Esophagus mucosa (tissue), 1 donor: ENCODE measurements at regions not wholly inside any gene's neighbourhood (a gene's known extent, or its start where the extent isn't known, plus 50 kb on each side); places are given as distances from the start of the nearest gene placed in this dataset.
A peak's percentile ranks its signal among the peaks of the same experiment; 100 is the strongest.

Source experiments
- ATAC-seq: fragments of 200-7000 bp; cut with Tn5 transposase; one replicate; pipeline ENCODE4 v1.9.1; 2020
- donor health status: DM: yes; HTN: yes; CAD: no.

DNA sequence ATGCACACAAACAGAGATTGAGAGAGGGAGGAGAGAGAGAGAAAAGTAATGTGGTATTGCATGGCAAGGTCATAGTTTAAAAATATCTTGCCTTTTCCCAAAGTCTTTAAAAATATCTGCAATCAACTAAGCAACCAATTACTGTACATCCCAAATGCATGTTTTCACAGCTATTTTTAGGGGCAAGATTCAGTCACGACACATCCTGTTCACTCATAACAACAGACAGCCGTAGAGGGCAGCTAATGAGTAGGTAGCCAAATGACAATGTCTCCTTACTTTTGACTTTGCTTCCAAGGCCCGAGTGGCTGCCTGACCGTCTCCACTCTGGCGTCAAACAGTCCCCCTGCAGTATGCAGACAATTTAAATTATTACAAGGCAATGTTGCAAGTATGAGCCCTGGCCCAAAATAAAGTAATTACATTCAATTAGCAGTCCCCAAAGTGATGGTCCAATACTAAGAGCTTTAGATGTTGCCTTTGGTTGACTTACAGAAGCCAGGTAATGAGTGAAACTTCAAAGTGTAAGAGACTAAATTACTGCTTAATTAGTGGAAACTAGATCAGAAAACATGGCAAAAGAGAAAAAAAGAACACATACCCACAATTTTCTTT lies 162.9 kb downstream of the MBL2 start:
- ATAC-seq = no peak

DNA sequence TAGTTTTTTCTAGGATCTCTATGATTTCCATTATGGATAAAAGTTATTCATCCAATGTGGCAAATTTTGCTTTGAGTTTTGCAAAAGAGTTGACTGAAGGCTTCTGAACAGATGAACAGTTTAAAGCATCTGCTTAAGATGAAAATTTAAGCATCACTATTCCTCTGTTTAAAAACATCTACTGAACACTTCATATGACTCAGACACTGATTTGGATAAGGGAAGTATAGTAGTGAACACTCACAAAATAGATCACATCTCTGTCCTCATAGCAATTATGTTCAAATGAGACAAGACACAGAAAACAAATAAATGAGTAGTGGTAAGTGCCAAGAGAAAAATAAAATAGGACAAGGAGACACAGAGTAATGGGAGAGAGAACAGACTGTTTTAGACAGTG lies 157.3 kb downstream of the MBL2 start:
- no peak for ATAC-seq

DNA sequence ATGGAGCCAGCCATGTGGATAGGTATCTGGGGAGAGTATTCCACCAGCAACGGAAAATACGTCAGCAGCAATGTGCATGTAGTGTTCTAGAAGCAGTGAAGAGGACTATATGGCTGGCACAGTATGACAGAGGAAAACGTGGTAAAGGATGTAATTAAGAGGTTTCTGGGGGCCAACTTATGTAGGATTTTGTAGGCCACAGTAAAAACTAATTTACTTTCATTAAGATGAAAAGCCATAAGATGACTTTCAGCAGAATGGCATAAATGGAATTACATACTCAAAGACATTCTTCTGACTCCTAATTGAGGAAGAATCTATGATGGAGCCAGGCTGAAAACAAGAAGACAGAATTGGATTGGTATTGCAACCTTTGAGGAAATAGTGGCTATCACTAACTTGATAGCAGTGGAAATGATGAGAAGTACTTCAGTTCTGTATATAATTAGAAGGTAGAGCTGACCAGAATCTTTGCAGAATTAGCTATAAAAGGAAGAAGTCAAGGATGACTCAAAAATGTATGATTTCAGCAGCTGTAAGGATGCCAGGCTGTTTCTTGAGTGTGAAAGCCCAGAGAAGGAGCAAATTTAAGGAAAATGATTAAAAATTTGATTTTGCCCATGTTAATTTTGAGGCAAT lies 156.7 kb downstream of the MBL2 start:
- no peak for ATAC-seq

DNA sequence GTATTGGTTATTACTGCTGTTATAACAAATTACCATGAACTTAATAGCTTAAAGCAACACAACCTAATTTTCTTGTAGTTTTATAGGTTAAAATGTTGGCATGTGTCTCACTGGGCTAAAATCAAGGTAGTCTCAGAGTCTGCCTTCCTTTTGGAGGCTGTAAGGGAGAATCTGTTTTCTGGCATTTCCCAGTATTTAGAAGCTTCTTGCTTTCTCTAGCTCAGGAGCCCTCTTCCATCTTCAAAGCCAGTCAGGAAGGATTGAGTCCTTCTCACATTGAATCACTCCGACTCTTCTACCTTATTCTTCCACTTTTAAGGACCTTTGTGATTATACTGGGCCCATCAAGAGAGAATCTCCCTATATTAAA lies 156.2 kb downstream of the MBL2 start:
- ATAC-seq = no peak

DNA sequence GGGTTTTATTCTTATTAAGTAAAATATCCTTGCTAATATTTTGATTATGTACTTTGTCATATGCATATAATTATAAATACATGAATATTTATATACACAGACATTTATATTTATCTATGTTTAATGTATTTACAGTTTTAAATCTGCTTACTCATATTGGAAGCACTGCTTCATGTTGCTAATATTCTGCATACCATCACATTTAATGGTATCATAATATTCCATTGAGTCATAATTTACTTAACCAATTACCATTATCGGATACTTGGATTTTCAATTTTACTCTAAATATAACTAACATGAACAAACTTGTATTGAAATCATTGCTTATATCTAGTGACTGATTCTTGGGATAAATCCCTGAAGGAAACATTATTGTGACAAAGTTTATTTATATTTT lies 155.2 kb downstream of the MBL2 start:
- no peak for ATAC-seq

DNA sequence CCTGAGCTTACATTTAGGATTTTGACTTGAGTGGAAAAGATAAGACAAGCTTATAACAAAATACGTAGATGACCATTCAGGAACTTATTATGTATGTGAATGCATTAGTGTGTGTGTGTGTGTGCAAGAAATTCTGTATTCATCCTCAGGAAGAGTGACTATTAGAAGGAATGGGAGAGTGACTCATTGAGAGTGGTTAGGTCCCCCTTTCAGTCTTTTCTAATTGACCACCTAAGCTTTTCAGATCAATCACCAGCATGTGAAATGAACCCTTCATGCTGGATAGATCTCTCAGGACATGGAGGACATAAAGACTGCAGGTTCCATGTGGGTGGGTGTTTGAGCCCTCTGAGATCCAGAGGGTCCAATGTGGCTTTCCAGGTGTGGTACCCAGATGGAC lies 153.5 kb downstream of the MBL2 start:
- no peak for ATAC-seq

DNA sequence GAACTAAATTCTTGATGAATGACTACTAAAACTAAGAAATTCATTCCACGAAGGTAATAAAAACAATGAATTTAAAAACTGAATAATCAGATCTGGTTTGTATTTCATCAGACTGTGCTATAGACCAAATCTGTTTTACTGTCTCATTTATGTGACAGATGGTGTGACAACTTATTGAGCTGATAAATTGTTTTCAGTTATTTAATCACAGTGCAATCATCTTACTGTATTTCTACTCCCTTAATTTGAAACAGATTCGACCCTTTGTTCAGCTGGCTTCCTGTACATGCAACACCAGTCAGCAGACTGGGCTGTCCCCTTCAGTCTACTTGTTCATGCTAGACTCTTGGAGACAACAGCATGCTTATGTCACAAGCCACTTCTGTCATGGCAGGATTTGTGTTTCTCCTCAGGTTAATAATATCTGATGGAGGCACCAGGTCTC lies 150.9 kb downstream of the MBL2 start:
- ATAC-seq = no peak

DNA sequence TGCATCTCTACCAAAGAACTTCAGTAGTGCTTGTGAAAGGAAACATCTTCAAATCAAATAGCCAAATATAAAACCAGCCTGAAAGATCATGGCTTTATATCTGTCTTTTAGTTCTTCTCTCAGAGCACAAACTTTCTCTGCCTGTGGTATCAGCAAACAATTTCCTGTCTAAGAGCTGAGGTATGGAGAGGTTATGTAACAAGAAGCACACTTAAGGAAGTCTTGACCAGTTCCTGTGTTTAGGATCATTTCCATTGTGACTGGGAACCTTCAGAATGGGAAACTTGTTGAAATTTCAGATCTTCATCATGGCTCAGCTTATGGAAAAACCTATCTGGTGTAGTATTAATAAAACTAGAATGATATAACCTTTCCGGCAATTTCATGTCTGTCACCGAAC lies 148.8 kb downstream of the MBL2 start:
- ATAC-seq = no peak

DNA sequence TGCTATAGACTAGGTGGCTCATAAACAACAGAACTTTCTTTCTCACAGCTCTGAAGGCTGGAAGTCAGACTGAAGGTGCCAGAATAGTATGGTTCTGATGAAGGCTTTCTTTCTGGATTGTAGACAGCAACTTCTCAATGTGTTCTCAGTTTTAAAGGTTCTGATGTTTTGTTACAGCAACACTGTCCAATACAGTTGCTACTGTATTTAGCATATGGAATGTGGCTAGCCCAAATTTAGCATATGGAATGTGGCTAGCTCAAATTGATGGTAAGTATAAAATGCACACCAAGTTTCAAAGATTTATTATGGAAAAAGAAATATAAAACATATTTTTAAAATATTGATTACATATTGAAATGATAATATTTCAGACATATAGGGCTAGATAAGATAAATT lies 145.3 kb downstream of the MBL2 start:
- ATAC-seq = no peak

DNA sequence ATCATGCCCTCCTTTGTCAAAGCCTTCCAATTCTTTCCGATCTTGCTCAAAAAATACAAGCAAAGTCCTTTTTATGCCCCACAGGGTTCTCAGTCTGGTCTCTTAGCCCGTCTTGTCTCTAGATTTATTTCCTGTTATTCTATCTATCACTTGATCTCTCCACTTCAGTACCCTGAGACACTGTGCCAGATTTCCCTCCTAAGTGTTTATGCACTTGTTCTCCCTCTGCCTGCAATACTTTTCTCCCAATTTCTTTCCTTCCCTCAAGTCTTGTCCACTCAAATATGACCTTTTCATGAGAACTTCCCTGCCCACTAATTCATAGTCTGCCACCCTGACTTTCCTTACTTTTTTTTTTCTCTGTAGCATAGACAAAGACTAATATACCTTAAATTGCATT lies 141.4 kb downstream of the MBL2 start:
- ATAC-seq = no peak

DNA sequence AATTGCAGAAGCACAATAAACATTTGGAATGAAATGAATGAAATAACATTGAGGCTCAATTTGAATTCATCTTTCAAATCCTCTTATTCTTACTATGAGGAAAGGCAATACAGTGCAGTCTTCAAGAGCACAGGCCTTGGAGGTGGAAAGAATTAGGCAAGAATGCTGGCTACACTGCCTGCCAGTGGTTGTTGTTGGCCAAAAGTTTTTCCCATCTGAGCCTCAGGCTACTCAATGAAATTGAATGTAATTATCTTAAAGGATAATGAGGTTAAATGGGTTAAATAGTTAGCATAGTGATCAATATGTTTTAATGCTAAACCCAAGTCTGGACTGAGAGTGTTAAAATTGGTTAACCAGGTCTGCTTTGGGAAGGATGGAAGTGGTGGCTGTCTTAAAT lies 140.9 kb downstream of the MBL2 start:
- no peak for ATAC-seq

DNA sequence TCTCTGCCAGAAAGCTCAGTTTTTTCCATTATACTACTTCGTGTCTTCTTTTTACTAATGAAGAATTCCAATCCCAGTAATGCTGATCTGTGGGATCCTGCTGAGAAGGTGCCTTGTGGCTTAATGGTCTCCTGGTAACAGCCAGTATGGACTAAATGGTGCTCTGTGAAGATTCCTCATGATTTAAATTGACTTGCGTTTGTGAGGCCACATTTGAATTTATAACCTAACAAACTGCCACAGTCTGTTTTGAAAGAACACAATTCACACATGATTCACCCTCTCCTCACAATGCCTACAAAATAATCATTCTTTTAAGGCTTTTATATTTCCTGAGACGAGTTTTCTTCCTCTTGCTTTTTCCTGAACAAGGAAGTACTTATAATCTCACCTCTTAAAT lies 140.0 kb downstream of the MBL2 start:
- no peak for ATAC-seq

DNA sequence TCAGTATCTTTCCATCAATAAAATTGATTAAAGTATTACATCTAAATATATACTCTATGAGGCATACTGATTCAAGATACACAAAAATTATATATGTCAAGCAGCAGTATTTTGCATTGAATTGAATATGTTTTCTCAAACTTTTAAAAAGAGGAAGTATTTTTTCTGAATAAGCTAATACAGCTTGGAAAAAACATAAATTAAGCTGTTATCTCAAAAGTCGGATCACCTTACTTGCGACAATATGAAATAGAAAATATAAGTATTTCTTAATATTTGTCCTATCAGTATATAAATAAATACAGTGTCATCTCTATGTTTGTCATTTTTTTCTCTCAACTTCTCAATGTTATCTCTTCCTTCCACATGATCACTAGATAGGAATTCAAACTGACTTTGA lies 139.3 kb downstream of the MBL2 start:
- no peak for ATAC-seq

DNA sequence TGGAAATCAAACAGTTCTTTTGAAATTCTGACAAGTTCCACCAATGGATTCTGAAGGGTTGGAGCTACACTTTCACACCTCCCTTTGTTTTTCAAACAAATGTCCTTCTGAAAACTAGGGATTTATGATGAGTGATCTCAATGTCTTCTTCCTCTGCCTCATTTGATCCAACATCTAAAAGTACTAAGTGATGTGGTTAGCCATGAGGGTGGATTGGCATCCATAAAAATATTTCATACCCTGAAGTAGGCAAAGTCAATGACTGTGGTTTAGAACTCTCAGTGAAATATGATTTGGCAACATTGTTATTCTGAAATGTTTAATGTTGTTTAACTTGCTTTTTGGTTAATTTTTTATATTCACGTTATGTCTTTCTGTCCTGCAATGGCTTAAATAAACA lies 136.9 kb downstream of the MBL2 start:
- no peak for ATAC-seq

DNA sequence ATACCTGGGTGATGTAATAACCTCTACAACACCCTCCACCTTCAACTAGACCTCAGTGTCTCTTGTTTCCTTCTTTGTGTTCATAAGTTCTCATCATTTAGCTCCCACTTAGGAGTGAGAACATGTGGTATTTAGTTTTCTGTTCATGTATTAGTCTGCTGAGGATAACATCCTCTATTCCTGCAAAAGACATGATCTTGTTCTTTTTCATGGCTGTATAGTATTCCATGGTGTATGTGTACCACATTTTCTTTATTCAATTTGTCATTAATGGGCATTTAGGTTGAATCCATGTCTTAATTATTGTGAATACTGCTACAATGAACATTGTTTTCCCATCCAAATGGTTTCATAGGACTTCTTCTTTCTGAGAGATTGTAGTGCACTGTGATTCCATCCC lies 135.7 kb downstream of the MBL2 start:
- ATAC-seq = no peak

DNA sequence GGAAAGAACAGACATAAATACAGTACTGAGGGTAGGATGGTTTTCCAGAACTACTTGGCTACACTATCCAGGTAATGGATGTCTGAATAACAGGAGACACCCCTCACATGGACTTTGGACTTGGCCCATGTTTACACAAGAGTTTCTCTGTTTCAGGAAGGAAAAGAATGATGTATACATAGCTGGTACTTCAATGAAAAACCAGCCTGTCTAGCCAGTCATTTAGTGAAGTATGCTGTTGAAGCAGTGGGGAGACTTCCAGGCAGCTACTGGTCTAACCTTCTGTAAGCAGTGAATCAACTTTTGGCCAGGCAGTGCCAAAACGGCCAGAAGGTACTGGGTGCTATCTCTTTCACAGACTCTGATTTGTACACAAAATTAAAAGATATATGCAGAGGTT lies 135.0 kb downstream of the MBL2 start:
- ATAC-seq = peak; percentile 13

DNA sequence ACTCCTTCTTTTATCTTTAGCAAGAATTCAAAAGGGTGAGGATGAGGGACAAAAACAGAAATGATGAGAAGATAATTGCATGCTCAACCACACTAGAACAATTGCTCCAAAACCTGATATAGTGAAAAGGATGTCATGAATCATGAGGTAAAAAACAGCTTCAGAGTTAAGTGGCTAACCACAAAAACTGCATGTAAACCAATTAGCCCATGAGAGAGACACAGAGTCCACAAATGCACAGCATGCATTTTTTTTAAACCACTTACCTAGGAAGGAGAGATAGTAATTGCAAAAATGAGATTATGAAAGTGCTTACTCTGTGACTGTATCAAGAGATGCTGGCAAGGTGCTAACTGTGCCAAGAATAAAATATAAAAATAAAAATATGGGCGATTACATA lies 132.9 kb downstream of the MBL2 start:
- no peak for ATAC-seq

DNA sequence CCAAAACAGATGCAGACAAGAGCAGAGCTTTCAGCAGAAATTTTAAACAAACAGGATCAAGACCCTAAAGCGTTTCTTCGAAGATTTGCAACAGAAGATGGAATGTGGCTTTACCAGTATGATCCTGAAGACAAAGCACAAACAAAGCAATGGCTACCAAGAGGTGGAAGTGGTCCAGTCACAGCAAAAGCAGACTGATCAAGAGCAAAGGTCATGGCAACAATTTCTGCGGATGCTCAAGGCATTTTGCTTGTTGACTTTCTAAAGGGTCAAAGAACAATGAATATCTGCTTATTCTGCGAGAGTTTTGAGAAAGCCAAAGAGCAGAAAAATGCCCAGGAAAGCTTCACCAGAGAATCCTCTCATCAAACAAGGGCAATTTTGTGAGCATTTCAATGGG lies 130.4 kb downstream of the MBL2 start:
- no peak for ATAC-seq

DNA sequence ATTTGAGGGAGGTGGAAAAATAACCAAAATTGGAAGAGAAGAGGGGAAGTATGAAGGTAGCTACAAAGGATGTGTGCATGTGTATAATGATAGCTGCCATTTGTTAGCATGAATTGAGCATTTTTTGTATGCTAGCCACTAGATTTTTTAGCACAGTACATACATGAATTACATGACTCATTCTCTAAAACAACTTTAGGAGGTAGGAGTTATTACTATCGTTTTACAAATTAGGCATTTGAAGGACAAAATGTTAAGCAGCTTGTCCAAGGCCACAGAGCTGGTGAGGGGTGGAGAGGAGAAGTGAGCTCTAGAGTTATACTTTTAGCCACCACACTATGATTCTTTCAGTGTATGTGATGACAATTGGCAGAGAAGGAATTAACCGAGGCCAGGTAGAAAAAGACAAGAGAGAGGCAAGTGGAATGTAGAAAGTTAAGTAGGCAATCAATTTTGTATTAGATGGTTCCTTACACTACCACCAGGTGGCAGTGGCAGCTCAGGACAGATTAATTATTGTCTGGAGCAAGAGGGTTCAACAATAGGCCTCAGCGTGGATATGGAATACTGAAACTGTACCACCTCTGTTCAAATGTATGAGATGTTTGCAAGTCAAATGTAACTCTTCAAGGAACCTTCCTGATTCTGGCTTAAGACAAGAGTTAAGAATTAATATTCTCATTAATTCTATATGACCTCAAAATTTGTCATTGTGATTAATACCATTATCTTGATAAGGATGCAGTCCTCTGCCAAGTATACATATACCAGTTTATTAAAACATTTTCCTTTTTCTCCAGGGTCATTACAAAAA lies 128.0 kb downstream of the MBL2 start:
- peak; percentile 64 for ATAC-seq

DNA sequence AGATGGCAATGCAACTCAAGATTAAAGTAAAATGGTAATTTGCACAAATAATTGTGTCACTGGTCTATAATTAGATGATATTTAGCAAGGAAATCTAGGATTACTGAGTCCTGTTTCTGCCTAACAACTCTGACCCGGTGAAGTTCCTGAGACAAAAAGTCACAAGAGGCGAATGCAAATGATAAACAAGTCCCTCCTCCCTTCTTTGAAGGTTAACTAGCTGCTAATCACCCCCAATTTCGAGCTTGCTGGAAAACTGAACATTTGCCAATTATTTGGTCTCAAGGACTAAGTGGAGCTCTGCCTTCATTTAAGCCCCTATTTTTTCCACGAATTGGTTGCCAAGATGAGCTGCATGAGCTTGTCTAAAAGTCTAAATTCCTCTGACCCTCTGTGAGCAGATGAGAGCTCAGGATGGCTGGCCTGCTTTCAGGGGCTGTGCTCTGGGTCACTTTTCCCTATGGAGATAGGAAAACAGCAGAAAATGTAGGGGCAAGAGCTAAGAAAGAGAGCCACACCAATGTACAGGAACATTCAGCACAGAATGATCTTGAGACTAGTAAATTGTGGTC lies 127.3 kb downstream of the MBL2 start:
- ATAC-seq = no peak

DNA sequence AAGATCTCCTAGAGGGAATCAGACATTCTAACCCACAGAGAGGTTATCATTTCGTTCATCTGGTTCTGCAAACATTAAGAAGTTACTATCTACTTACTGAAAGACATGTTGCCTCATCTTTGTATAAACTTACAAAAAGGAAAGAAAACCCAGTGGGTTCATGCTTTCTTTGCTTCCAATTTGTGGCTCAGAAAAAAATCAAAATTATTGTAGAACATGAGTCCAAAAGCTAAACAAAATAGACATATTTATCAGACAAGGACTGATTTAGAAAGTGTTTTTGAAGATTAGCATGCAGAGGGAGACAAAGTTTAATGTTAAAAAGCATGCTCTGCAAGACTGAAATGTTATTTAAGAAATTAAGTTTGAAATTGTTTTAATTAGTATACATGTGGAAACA lies 123.1 kb downstream of the MBL2 start:
- ATAC-seq = no peak

DNA sequence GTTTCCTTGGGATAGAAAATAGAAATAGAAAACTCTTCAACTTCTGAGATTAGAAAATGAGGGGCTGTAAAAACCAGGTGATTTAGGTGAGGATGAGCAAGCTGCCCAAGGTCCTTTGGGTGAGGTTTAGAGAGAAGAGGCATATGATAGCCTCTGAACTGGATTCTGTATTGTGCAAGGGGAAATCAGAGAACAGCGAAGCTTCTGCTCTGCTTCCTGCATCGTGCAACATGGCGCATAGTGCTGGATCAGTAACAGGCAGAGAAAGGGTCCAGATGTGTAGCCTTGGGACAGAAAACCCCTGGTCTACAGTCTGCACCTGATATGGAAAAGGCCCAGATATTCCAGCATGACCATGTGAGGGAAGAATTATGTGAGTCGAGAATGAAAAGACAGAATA lies 121.7 kb downstream of the MBL2 start:
- no peak for ATAC-seq

DNA sequence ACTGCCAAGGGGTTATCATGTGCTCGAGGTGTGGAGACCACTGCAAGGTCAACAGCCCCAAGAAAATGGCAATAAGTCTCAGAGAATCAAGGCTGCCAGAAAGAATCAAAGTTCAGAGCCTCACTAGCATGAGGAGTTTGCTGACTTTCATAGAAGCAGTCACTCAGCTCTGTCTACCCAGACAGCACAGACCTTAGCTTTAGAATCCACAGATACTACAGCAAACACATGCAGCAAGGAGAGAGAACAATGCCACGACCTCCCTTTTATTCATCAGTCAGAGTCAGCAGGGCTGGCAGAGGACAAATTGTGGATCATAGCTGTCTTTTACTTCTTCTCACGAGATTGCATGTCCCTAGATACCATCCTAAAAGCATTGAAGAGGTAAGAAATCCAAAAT lies 121.3 kb downstream of the MBL2 start:
- no peak for ATAC-seq
